BJ (cell line): ENCODE measurements at regions not wholly inside any gene's neighbourhood (a gene's known extent, or its start where the extent isn't known, plus 50 kb on each side); places are given as distances from the start of the nearest gene placed in this dataset.

ENCODE experiments used
- CTCF ChIA-PET: fragments of 350-600 bp; formaldehyde crosslinking; extraction: SDS; loops from one replicate; lab custom pipeline; 2021; ENCODE audit warnings: antibody characterized with exemption, inconsistent platforms; lab: Yijun Ruan, JAX
- POLR2A ChIA-PET: fragments of 300-600 bp; sonication (Branson Sonifier 250); formaldehyde crosslinking; extraction: SDS; loops from one replicate; lab custom pipeline; 2021; ENCODE audit warnings: antibody characterized with exemption; lab: Charles Lee
- DNase-seq: peaks from one replicate; pipeline ENCODE4 v3.0.0-alpha.2; 2011; ENCODE audit warnings: low read depth
- H3K27me3 ChIP-seq: 2 replicates; pipeline ENCODE4 v1.6.0; 2011; ENCODE audit warnings: low read length; ENCODE audit not compliant: control insufficient read depth, insufficient read depth
- H3K36me3 ChIP-seq: 2 replicates; pipeline ENCODE4 v1.5.1; 2011; ENCODE audit warnings: low read length; ENCODE audit not compliant: control insufficient read depth, insufficient read depth
- H3K4me3 ChIP-seq: 2 replicates; pipeline ENCODE4 v1.5.1; 2011; ENCODE audit warnings: low read depth, mild to moderate bottlenecking, control low read depth, low read length
- CTCF ChIP-seq: IDR thresholded peaks from 2 replicates; pipeline ENCODE4 v1.5.1; 2011; ENCODE audit warnings: low read depth, mild to moderate bottlenecking, control low read depth, inconsistent platforms, low read length, moderate library complexity; ENCODE audit not compliant: insufficient read depth

DNA sequence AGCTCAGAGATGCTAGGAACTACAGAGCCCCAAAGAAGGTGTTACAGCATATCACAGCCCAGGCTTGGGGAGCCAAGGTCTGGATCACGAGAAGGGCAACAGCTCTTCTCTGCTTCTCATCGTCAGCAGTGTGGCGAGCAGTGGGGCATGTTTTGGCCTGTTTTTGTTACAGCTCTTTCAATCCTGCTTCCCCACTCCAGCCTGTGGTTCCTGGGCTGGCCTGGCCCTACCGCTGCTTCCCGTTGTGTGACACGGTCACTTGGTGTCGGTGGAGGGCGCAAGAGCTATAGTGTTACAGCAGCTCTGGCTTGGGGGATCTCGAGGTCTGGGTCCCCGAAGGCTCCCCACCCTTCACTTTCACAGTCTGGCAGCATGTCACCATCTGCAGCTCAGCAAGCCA is 870.2 kb downstream of the CBLN2 start:
- no peaks in the 10 kb centered on the region for H3K27me3 ChIP-seq
- ChIA-PET POLR2A (no interaction called here), CTCF (no interaction called here)
- no peak overlapping the region for H3K4me3 ChIP-seq
- DNase-seq: no peak
- TF ChIP-seq CTCF: no peak
- H3K36me3 ChIP-seq: no peaks in the 10 kb centered on the region

GRCh38 chr18:71673498-71673897 is 870.6 kb downstream of the CBLN2 start:
- Histone ChIP-seq H3K36me3 (no peaks in the 10 kb centered on the region), H3K4me3 (no peak overlapping the region), H3K27me3 (no peaks in the 10 kb centered on the region)
- no peak for DNase-seq
- ChIA-PET CTCF (no interaction called here), POLR2A (no interaction called here)
- no peak for TF ChIP-seq CTCF

GRCh38 chr18:71666481-71666880 is 877.7 kb downstream of the CBLN2 start:
- ChIA-PET POLR2A (no interaction called here), CTCF (no interaction called here)
- H3K4me3 ChIP-seq: no peak overlapping the region
- no peak for DNase-seq
- no peaks in the 10 kb centered on the region for H3K27me3 ChIP-seq
- H3K36me3 ChIP-seq: no peaks in the 10 kb centered on the region
- no peak for TF ChIP-seq CTCF

GRCh38 chr18:71665131-71665530 is 879.0 kb downstream of the CBLN2 start:
- no peaks in the 10 kb centered on the region for H3K27me3 ChIP-seq
- TF ChIP-seq CTCF: no peak
- H3K4me3 ChIP-seq: no peak overlapping the region
- ChIA-PET CTCF (interaction anchor here (1.0 kb wide), 1 partner anchor 53 kb away, joined by 5 read pairs; no protein-coding TSS in a partner anchor), POLR2A (no interaction called here)
- H3K36me3 ChIP-seq: no peaks in the 10 kb centered on the region
- DNase-seq: no peak

- Histone ChIP-seq H3K4me3 (no peak overlapping the region), H3K27me3 (no peaks in the 10 kb centered on the region), H3K36me3 (no peaks in the 10 kb centered on the region)
- no peak for DNase-seq
- ChIA-PET CTCF (no interaction called here), POLR2A (no interaction called here)
- no peak for TF ChIP-seq CTCF
These were observed 900.3 kb downstream of the CBLN2 start for GRCh38 chr18:71643822-71644221.
